AG04449 (cell line): ENCODE measurements at regions not wholly inside any gene's neighbourhood (a gene's known extent, or its start where the extent isn't known, plus 50 kb on each side); places are given as distances from the start of the nearest gene placed in this dataset.

Source experiments
- CTCF ChIA-PET: fragments of 350-600 bp; formaldehyde crosslinking; extraction: SDS; loops from one replicate; lab custom pipeline; 2021; ENCODE audit warnings: antibody characterized with exemption; lab: Yijun Ruan, JAX
- POLR2A ChIA-PET: fragments of 400-600, 350-600 bp; formaldehyde crosslinking; extraction: SDS; loops from one replicate; lab custom pipeline; 2020; ENCODE audit warnings: antibody characterized with exemption, inconsistent platforms; lab: Yijun Ruan, JAX
- DNase-seq: peaks from one replicate; pipeline ENCODE4 v3.0.0-alpha.2; 2010; ENCODE audit warnings: low read depth, low spot score
- H3K4me3 ChIP-seq: 2 replicates; pipeline ENCODE4 v1.5.1; 2011; ENCODE audit warnings: low read depth, mild to moderate bottlenecking, control low read depth, low read length
- CTCF ChIP-seq: IDR thresholded peaks from one replicate; pipeline ENCODE4 v1.5.1; 2011; ENCODE audit warnings: mild to moderate bottlenecking, moderate library complexity, low read length, control low read depth, inconsistent platforms; ENCODE audit not compliant: insufficient read depth; ENCODE audit errors: missing control alignments

- no peak for TF ChIP-seq CTCF
- CTCF ChIA-PET: no interaction called here
- POLR2A ChIA-PET: no interaction called here
- H3K4me3 ChIP-seq: no peak overlapping the region
- no peak for DNase-seq
Measured at GRCh38 chr10:18955061-18955460, 93.5 kb upstream of the MALRD1 start.

GRCh38 chr10:18959369-18959768 lies 89.2 kb upstream of the MALRD1 start:
- H3K4me3 ChIP-seq: no peak overlapping the region
- TF ChIP-seq CTCF: no peak
- ChIA-PET CTCF (no interaction called here), POLR2A (no interaction called here)
- DNase-seq: no peak

GRCh38 chr10:18960466-18961079 lies 88.0 kb upstream of the MALRD1 start:
- no peak for DNase-seq
- H3K4me3 ChIP-seq: no peak overlapping the region
- ChIA-PET CTCF (no interaction called here), POLR2A (no interaction called here)
- TF ChIP-seq CTCF: no peak

GRCh38 chr10:18968159-18968558 lies 80.4 kb upstream of the MALRD1 start:
- H3K4me3 ChIP-seq: no peak overlapping the region
- DNase-seq: no peak
- POLR2A ChIA-PET: no interaction called here
- CTCF ChIA-PET: no interaction called here
- no peak for TF ChIP-seq CTCF

GRCh38 chr10:18976696-18977251 lies 71.8 kb upstream of the MALRD1 start:
- no peak for DNase-seq
- POLR2A ChIA-PET: no interaction called here
- CTCF ChIA-PET: no interaction called here
- no peak overlapping the region for H3K4me3 ChIP-seq
- TF ChIP-seq CTCF: no peak

- H3K4me3 ChIP-seq: no peak overlapping the region
- ChIA-PET POLR2A (no interaction called here), CTCF (no interaction called here)
- TF ChIP-seq CTCF: no peak
- no peak for DNase-seq
Measured at GRCh38 chr10:18980089-18980629, 68.4 kb upstream of the MALRD1 start.
